ENCODE measurements at regions not wholly inside any gene's neighbourhood (a gene's known extent, or its start where the extent isn't known, plus 50 kb on each side); places are given as distances from the start of the nearest gene placed in this dataset.

DNA sequence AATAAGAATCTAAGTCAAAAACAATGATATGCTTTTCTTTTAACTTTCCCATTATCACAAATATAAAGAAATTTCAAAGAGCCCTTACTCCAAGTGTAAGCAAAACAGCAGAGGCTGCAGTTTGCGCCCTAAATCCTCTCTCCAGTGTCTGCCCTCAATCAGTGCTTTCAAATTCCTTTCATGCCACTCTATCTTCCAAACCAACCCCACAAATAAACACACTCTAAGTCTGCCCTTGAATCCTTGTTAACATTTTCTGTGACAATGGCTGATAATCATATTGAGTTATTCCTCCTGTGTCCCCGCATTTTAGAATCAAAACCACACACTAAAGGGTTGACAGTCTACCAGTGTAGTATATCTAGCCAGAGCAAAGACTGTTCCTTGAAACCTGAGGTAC, 317.9 kb upstream of the MARCKS start:
- POLR2A ChIA-PET, result no interaction called here
- H4K20me1 ChIP-seq (ENCODE audit: insufficient read depth), result no peaks in the 10 kb centered on the region
- no peak overlapping the region for H3K4me2 ChIP-seq (ENCODE audit: low read length)
- BruUV-seq (replicated peaks), result no TSS peak
- ATAC-seq (no peak), DNase-seq (ENCODE audit: low read depth, low spot score) (no peak)
- H3K9me2 ChIP-seq (ENCODE audit: insufficient read depth), result no peaks in the 10 kb centered on the region
- H3K4me1 ChIP-seq (ENCODE audit: control insufficient read depth in 1 of 2, insufficient read depth in 2 of 2, low read length in 2 of 2), result no peaks in the 10 kb centered on the region
- H3K27ac ChIP-seq (ENCODE audit: low read depth, low read length), result no peak overlapping the region
- CTCF ChIA-PET, result no interaction called here
- H3K9me3 ChIP-seq (ENCODE audit: control insufficient read depth in 1 of 2, insufficient read depth in 1 of 2, low read depth in 1 of 2, low read length in 2 of 2), result no peaks in the 10 kb centered on the region
- H3K36me3 ChIP-seq (ENCODE audit: control insufficient read depth in 1 of 2, insufficient read depth in 2 of 2, low read length in 2 of 2), result no peaks in the 10 kb centered on the region
- no peak overlapping the region for H3K4me3 ChIP-seq (replicated peaks in 1 of 2; ENCODE audit: low read depth in 1 of 2, low read length in 2 of 2)
- no peak overlapping the region for H3K9ac ChIP-seq (ENCODE audit: low read length)
- RAD21 ChIA-PET (ENCODE audit: low non-redundant PET in 1 of 2, low total read pairs in 2 of 2, uncharacterized antibody in 2 of 2, unreplicated experiment in 2 of 2), result no interaction called here
- TF ChIP-seq CEBPB (IDR thresholded peaks at IDR 0.05; ENCODE audit: low read depth) (no peak), YY1 (IDR thresholded peaks at IDR 0.05; ENCODE audit: extremely low read depth, insufficient replicate concordance, low read depth, low read length) (no peak), SIN3A (IDR thresholded peaks at IDR 0.05; ENCODE audit: low read depth) (no peak), EZH2phosphoT487 (IDR thresholded peaks at IDR 0.05; ENCODE audit: borderline replicate concordance) (no peak), EGR1 (IDR thresholded peaks at IDR 0.05; ENCODE audit: low read depth) (no peak), ELF1 (IDR thresholded peaks at IDR 0.05; ENCODE audit: borderline replicate concordance, low read depth) (no peak), CBX3 (IDR thresholded peaks at IDR 0.05; ENCODE audit: low read depth) (no peak), ZFX (IDR thresholded peaks at IDR 0.05) (no peak), JUND (IDR thresholded peaks at IDR 0.05) (no peak)
- TF ChIP-seq, protein P1, sequence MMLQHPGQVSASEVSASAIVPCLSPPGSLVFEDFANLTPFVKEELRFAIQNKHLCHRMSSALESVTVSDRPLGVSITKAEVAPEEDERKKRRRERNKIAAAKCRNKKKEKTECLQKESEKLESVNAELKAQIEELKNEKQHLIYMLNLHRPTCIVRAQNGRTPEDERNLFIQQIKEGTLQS (IDR thresholded peaks at IDR 0.05), result no peak
- TF ChIP-seq, protein P2, sequence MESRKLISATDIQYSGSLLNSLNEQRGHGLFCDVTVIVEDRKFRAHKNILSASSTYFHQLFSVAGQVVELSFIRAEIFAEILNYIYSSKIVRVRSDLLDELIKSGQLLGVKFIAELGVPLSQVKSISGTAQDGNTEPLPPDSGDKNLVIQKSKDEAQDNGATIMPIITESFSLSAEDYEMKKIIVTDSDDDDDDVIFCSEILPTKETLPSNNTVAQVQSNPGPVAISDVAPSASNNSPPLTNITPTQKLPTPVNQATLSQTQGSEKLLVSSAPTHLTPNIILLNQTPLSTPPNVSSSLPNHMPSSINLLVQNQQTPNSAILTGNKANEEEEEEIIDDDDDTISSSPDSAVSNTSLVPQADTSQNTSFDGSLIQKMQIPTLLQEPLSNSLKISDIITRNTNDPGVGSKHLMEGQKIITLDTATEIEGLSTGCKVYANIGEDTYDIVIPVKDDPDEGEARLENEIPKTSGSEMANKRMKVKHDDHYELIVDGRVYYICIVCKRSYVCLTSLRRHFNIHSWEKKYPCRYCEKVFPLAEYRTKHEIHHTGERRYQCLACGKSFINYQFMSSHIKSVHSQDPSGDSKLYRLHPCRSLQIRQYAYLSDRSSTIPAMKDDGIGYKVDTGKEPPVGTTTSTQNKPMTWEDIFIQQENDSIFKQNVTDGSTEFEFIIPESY (IDR thresholded peaks at IDR 0.05; ENCODE audit: extremely low read depth, insufficient replicate concordance, low read length), result no peak
- TF ChIP-seq, protein P3, sequence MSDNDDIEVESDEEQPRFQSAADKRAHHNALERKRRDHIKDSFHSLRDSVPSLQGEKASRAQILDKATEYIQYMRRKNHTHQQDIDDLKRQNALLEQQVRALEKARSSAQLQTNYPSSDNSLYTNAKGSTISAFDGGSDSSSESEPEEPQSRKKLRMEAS (IDR thresholded peaks at IDR 0.05), result no peak
- TF ChIP-seq, protein P4, sequence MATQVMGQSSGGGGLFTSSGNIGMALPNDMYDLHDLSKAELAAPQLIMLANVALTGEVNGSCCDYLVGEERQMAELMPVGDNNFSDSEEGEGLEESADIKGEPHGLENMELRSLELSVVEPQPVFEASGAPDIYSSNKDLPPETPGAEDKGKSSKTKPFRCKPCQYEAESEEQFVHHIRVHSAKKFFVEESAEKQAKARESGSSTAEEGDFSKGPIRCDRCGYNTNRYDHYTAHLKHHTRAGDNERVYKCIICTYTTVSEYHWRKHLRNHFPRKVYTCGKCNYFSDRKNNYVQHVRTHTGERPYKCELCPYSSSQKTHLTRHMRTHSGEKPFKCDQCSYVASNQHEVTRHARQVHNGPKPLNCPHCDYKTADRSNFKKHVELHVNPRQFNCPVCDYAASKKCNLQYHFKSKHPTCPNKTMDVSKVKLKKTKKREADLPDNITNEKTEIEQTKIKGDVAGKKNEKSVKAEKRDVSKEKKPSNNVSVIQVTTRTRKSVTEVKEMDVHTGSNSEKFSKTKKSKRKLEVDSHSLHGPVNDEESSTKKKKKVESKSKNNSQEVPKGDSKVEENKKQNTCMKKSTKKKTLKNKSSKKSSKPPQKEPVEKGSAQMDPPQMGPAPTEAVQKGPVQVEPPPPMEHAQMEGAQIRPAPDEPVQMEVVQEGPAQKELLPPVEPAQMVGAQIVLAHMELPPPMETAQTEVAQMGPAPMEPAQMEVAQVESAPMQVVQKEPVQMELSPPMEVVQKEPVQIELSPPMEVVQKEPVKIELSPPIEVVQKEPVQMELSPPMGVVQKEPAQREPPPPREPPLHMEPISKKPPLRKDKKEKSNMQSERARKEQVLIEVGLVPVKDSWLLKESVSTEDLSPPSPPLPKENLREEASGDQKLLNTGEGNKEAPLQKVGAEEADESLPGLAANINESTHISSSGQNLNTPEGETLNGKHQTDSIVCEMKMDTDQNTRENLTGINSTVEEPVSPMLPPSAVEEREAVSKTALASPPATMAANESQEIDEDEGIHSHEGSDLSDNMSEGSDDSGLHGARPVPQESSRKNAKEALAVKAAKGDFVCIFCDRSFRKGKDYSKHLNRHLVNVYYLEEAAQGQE (IDR thresholded peaks at IDR 0.05; ENCODE audit: low read depth), result no peak
- no peaks in the 10 kb centered on the region for H3K27me3 ChIP-seq (ENCODE audit: insufficient read depth, low read length)
- intact Hi-C loops (cut with micrococcal nuclease), result no loop called here
- no peak overlapping the region for H2AFZ ChIP-seq (ENCODE audit: low read depth, low read length, poor library complexity, severe bottlenecking)
- H3K79me2 ChIP-seq (ENCODE audit: insufficient read depth, low read length), result no peaks in the 10 kb centered on the region
